ENCODE measurements at regions not wholly inside any gene's neighbourhood (a gene's known extent, or its start where the extent isn't known, plus 50 kb on each side); places are given as distances from the start of the nearest gene placed in this dataset.

GRCh38 chr20:57959589-57959988, 249.8 kb upstream of the PMEPA1 start:
- TF ChIP-seq ZFX (IDR thresholded peaks at IDR 0.05): no peak
- TF ChIP-seq, protein P1, sequence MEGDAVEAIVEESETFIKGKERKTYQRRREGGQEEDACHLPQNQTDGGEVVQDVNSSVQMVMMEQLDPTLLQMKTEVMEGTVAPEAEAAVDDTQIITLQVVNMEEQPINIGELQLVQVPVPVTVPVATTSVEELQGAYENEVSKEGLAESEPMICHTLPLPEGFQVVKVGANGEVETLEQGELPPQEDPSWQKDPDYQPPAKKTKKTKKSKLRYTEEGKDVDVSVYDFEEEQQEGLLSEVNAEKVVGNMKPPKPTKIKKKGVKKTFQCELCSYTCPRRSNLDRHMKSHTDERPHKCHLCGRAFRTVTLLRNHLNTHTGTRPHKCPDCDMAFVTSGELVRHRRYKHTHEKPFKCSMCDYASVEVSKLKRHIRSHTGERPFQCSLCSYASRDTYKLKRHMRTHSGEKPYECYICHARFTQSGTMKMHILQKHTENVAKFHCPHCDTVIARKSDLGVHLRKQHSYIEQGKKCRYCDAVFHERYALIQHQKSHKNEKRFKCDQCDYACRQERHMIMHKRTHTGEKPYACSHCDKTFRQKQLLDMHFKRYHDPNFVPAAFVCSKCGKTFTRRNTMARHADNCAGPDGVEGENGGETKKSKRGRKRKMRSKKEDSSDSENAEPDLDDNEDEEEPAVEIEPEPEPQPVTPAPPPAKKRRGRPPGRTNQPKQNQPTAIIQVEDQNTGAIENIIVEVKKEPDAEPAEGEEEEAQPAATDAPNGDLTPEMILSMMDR (conservative IDR thresholded peaks at IDR 0.05): no peak
- no peak overlapping the region for H3K27ac ChIP-seq

GRCh38 chr20:57959018-57959417, 249.2 kb upstream of the PMEPA1 start:
- H3K27ac ChIP-seq: no peak overlapping the region

DNA sequence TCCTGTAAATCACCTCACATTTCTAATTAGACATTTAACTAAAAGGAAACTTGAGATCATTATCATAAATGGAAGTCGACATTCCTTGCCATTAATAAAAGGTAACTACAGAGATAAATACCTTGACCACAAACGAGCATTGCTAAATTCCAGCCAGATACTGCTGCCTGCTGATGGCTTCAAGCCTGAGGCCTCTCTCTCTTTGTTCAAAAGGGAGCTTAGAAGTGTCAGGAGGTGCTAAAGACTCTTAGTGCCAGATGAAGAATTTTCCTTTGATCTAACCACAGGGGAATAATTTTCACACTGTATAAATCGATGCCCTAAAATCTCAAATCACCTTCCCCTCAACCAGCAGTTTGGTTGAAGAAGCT, 248.2 kb upstream of the PMEPA1 start:
- no peak for TF ChIP-seq ZFX (IDR thresholded peaks at IDR 0.05)
- TF ChIP-seq, protein P1 (conservative IDR thresholded peaks at IDR 0.05): no peak
- H3K27ac ChIP-seq: no peak overlapping the region

More at GRCh38 chr20:57959018-57959417, 249.2 kb upstream of the PMEPA1 start:
- no peak for TF ChIP-seq ZFX (IDR thresholded peaks at IDR 0.05)
- TF ChIP-seq, protein P1 (conservative IDR thresholded peaks at IDR 0.05): no peak

DNA sequence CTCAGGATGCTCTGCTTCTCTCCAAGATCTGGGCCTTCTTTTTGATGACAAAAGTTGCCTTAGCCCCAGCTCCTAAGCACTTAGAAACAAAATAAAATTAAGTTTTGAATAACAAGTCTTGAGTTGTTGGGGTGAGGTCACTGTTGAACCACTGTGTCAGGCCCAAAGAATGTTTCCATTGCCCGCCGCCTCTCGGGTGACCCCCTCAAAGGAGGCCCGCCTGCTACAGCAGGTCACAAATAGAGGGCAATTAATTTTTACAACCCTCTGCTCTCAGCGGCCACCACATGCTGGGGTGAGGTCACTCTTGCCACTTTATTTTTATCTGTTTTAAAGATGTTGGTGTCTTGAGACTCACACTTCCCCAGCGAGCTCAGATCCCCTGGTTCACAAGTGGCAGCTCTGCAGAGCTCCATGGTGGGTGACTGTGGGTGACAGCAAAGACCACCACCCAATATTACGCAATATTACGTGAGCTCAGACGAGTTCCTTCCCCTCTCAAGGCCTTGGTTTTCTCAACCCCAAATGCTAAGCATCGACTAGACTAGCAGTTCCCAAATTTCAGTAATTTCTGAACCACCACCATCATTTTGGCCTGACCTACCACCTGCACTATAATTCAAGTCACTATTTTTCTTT, 247.7 kb upstream of the PMEPA1 start:
- H3K27ac ChIP-seq: no peak overlapping the region
- TF ChIP-seq, protein P1 (conservative IDR thresholded peaks at IDR 0.05): no peak
- no peak for TF ChIP-seq ZFX (IDR thresholded peaks at IDR 0.05)

GRCh38 chr20:57953638-57954037, 243.8 kb upstream of the PMEPA1 start:
- TF ChIP-seq, protein P1 (conservative IDR thresholded peaks at IDR 0.05): no peak
- TF ChIP-seq ZFX (IDR thresholded peaks at IDR 0.05): no peak
- H3K27ac ChIP-seq: no peak overlapping the region

DNA sequence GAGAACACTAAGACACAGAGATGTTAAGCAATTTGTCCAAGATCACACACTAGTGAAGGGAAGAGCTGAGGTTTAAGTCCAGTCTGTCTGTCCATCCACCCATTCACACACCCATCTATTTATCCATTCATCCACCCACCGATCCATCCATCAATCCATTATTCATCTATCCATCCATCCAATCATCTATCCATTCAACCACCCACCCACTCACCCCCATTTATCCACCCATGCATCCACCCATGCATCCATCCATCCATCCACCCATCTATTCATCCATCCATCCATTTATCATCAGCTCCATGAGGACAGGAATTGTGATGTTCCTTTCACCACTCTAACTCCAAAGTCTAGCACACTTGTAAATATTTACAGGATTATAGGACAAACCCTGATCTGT, 242.3 kb upstream of the PMEPA1 start:
- H3K27ac ChIP-seq: no peak overlapping the region
- no peak for TF ChIP-seq ZFX (IDR thresholded peaks at IDR 0.05)
- TF ChIP-seq, protein P1 (conservative IDR thresholded peaks at IDR 0.05): no peak

GRCh38 chr20:57951549-57951948, 241.7 kb upstream of the PMEPA1 start:
- H3K27ac ChIP-seq: no peak overlapping the region
- TF ChIP-seq, protein P1 (conservative IDR thresholded peaks at IDR 0.05): no peak
- TF ChIP-seq ZFX (IDR thresholded peaks at IDR 0.05): no peak
